ENCODE measurements at regions not wholly inside any gene's neighbourhood (a gene's known extent, or its start where the extent isn't known, plus 50 kb on each side); places are given as distances from the start of the nearest gene placed in this dataset.

DNA sequence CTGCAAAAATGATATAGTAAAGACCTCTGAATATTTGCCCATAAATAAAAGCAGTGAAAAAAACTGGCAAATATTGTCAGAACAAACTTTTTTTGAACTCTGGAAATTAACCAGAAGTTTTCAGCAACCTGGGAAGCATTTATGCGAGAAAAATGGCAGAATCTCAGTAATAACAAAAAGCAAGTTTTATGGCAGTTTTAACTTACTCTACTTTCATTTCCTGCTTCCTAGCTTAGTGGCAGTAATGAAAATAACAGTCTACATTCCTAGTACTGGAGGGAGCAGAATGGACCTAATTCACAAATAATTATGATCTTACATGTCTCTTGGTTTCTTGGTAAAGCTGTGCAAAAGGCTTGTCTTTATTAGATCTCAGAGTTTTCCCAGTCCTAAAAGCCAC lies 460.1 kb downstream of the NAF1 start:
- TF ChIP-seq NR2C2 (IDR thresholded peaks at IDR 0.05; ENCODE audit: borderline replicate concordance, control insufficient read depth, insufficient read length, low read depth) (no peak), ATF3 (IDR thresholded peaks at IDR 0.05; ENCODE audit: borderline replicate concordance, extremely low read depth, low read depth, low read length) (no peak), POLR2AphosphoS5 (IDR thresholded peaks at IDR 0.05; ENCODE audit: low read length) (no peak)

All from GM12878 (cell line).